Left ventricle myocardium inferior (tissue), 1 donor: ENCODE measurements at regions not wholly inside any gene's neighbourhood (a gene's known extent, or its start where the extent isn't known, plus 50 kb on each side); places are given as distances from the start of the nearest gene placed in this dataset.

Experiments
- DNase-seq: peaks from one replicate; pipeline ENCODE4 v3.0.0-alpha.2; 2020
- H3K27ac ChIP-seq: fragments of 200-600 bp; replicated peaks from 2 replicates; pipeline ENCODE4 v1.8.0; 2021
- H3K27me3 ChIP-seq: fragments of 200-600 bp; 2 replicates; pipeline ENCODE4 v1.8.0; 2021; ENCODE audit warnings: low read depth
- H3K36me3 ChIP-seq: fragments of 200-600 bp; 2 replicates; pipeline ENCODE4 v1.8.0; 2021
- H3K4me1 ChIP-seq: fragments of 200-600 bp; 2 replicates; pipeline ENCODE4 v1.8.0; 2021
- H3K4me3 ChIP-seq: fragments of 200-600 bp; 2 replicates; pipeline ENCODE4 v1.8.0; 2021; ENCODE audit warnings: mild to moderate bottlenecking, moderate library complexity
- H3K9me3 ChIP-seq: fragments of 200-600 bp; replicated peaks from 2 replicates; pipeline ENCODE4 v1.8.0; 2021
- intact Hi-C: fragments of 100-400 bp; cut with micrococcal nuclease; formaldehyde crosslinking; loops from one replicate; pipeline ENCODE4 v1.11.0; 2022
- TF ChIP-seq, protein P1 (sequence below): fragments of 200-600 bp; IDR thresholded peaks from 2 replicates; pipeline ENCODE4 v1.8.0; 2021; ENCODE audit warnings: antibody characterized with exemption, mild to moderate bottlenecking, borderline replicate concordance
- donor health status: DM: no; HTN: yes; CAD: no; lungs with severe emphysema.

DNA sequence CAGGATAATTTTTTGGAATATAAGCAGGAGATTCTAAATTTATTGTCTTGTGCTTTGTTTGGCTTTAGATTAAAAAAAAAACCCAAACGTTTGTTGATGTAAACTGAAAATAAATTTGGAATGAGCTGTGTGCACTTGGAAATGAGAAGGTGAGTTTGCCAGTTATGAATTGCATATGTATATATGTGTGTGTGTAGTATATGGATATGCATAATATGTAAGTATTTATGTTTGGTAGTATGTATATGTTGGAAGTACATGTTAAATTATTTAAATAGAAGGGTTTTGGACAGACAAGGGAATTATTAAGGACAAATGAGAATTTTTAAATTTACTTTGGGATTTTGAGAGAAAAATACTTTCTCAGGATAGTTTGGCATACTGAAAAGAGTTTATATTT lies 265.8 kb upstream of the CNTN3 start:
- intact Hi-C loops: no loop called here
- no peaks in the 10 kb centered on the region for H3K27me3 ChIP-seq
- DNase-seq: no peak
- H3K9me3 ChIP-seq: no peaks in the 10 kb centered on the region
- no peak overlapping the region for H3K27ac ChIP-seq
- H3K36me3 ChIP-seq: no peaks in the 10 kb centered on the region
- no peak overlapping the region for H3K4me3 ChIP-seq
- no peaks in the 10 kb centered on the region for H3K4me1 ChIP-seq
- TF ChIP-seq, protein P1, sequence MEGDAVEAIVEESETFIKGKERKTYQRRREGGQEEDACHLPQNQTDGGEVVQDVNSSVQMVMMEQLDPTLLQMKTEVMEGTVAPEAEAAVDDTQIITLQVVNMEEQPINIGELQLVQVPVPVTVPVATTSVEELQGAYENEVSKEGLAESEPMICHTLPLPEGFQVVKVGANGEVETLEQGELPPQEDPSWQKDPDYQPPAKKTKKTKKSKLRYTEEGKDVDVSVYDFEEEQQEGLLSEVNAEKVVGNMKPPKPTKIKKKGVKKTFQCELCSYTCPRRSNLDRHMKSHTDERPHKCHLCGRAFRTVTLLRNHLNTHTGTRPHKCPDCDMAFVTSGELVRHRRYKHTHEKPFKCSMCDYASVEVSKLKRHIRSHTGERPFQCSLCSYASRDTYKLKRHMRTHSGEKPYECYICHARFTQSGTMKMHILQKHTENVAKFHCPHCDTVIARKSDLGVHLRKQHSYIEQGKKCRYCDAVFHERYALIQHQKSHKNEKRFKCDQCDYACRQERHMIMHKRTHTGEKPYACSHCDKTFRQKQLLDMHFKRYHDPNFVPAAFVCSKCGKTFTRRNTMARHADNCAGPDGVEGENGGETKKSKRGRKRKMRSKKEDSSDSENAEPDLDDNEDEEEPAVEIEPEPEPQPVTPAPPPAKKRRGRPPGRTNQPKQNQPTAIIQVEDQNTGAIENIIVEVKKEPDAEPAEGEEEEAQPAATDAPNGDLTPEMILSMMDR: no peak

GRCh38 chr3:74866357-74867030 lies 252.0 kb upstream of the CNTN3 start:
- Histone ChIP-seq H3K9me3 (no peaks in the 10 kb centered on the region), H3K36me3 (no peaks in the 10 kb centered on the region), H3K27ac (no peak overlapping the region), H3K4me1 (no peaks in the 10 kb centered on the region), H3K27me3 (no peaks in the 10 kb centered on the region), H3K4me3 (no peak overlapping the region)
- DNase-seq: no peak
- TF ChIP-seq, protein P1: no peak
- intact Hi-C loops: no loop called here

DNA sequence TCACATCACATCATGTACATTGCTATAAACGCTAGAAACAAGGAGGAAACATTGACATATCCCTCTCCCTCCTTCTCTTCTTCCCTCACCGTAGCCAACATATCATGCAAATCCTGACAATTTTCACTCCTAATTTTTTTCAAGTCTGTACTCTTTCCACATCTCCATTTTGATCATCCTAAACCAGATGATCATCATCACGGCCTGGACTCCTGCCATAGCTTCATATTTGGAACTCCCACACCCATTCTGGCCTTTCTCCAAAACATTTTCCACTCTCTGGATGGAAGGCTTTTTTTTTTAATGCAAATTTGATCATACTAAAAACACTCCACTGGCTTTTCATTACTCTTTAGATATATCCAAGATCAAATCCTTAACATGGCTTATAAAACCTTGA lies 248.0 kb upstream of the CNTN3 start:
- TF ChIP-seq, protein P1: no peak
- no peak overlapping the region for H3K27ac ChIP-seq
- H3K4me1 ChIP-seq: no peaks in the 10 kb centered on the region
- intact Hi-C loops: no loop called here
- H3K9me3 ChIP-seq: no peaks in the 10 kb centered on the region
- DNase-seq: no peak
- no peak overlapping the region for H3K4me3 ChIP-seq
- H3K27me3 ChIP-seq: no peaks in the 10 kb centered on the region
- no peaks in the 10 kb centered on the region for H3K36me3 ChIP-seq

GRCh38 chr3:74861211-74861610 lies 246.8 kb upstream of the CNTN3 start:
- Histone ChIP-seq H3K9me3 (no peaks in the 10 kb centered on the region), H3K36me3 (no peaks in the 10 kb centered on the region), H3K4me1 (no peaks in the 10 kb centered on the region), H3K27me3 (no peaks in the 10 kb centered on the region), H3K4me3 (no peak overlapping the region), H3K27ac (no peak overlapping the region)
- intact Hi-C loops: no loop called here
- TF ChIP-seq, protein P1: no peak
- no peak for DNase-seq

- no peak overlapping the region for H3K4me3 ChIP-seq
- H3K4me1 ChIP-seq: no peaks in the 10 kb centered on the region
- TF ChIP-seq, protein P1: no peak
- H3K27ac ChIP-seq: no peak overlapping the region
- H3K36me3 ChIP-seq: no peaks in the 10 kb centered on the region
- no peaks in the 10 kb centered on the region for H3K9me3 ChIP-seq
- no peaks in the 10 kb centered on the region for H3K27me3 ChIP-seq
- intact Hi-C loops: no loop called here
- no peak for DNase-seq
These were observed 243.6 kb upstream of the CNTN3 start for GRCh38 chr3:74858086-74858485.
